ENCODE measurements at regions not wholly inside any gene's neighbourhood (a gene's known extent, or its start where the extent isn't known, plus 50 kb on each side); places are given as distances from the start of the nearest gene placed in this dataset.

DNA sequence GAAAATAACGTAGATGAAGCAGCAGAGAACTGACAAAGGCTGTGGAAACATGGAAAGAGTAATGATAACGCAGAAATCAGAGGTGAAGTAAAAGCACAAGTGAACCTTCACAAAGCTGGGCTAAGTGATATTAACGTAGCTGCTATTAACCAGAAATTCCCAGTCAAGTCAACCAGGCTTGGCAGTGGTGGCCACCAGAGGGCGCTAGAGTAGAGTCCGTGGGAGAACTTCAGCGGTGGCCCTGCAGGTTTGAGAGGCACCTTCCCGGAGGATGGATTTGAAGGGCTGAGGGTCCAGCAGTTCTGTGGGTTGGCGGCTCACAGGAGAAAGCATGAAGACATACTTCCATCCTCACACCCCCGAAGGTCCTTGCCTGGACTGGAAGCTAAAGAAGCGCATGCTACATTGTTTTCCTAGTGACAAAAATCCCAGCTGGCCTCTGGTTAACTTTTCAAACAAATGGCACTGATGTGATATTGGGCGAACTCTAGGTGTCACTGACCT, 81.7 kb upstream of the ZNF648 start:
- TF ChIP-seq, protein P1, sequence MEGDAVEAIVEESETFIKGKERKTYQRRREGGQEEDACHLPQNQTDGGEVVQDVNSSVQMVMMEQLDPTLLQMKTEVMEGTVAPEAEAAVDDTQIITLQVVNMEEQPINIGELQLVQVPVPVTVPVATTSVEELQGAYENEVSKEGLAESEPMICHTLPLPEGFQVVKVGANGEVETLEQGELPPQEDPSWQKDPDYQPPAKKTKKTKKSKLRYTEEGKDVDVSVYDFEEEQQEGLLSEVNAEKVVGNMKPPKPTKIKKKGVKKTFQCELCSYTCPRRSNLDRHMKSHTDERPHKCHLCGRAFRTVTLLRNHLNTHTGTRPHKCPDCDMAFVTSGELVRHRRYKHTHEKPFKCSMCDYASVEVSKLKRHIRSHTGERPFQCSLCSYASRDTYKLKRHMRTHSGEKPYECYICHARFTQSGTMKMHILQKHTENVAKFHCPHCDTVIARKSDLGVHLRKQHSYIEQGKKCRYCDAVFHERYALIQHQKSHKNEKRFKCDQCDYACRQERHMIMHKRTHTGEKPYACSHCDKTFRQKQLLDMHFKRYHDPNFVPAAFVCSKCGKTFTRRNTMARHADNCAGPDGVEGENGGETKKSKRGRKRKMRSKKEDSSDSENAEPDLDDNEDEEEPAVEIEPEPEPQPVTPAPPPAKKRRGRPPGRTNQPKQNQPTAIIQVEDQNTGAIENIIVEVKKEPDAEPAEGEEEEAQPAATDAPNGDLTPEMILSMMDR (IDR thresholded peaks at IDR 0.05): peak; percentile 93 to 99 (median 96)
- TF ChIP-seq POLR2AphosphoS5 (IDR thresholded peaks at IDR 0.05): peak; percentile 74
- TF ChIP-seq POLR2A (IDR thresholded peaks at IDR 0.05): no peak
